Activated CD4-positive, alpha-beta memory T cell treated with anti-CD3 and anti-CD28 coated beads for 36 hours (primary cell): ENCODE measurements at regions not wholly inside any gene's neighbourhood (a gene's known extent, or its start where the extent isn't known, plus 50 kb on each side); places are given as distances from the start of the nearest gene placed in this dataset.

ENCODE experiments used
- CTCF ChIA-PET: fragments of 350-600 bp; sonication (Branson Sonifier 250); formaldehyde crosslinking; loops from one replicate; lab custom pipeline; 2021; ENCODE audit warnings: antibody characterized with exemption, inconsistent platforms; lab: Charles Lee
- POLR2A ChIA-PET: fragments of 350-600 bp; sonication (Branson Sonifier 250); formaldehyde crosslinking; loops from one replicate; lab custom pipeline; 2021; ENCODE audit warnings: antibody characterized with exemption; lab: Charles Lee
- DNase-seq: peaks from one replicate; pipeline ENCODE4 v3.0.0-alpha.2; 2020
- H3K27ac Mint-ChIP-seq: one replicate; pipeline ENCODE4 v1.8.0; 2021; ENCODE audit warnings: mixed read lengths
- H3K27me3 Mint-ChIP-seq: one replicate; pipeline ENCODE4 v1.8.0; 2021; ENCODE audit warnings: mixed read lengths
- H3K36me3 Mint-ChIP-seq: one replicate; pipeline ENCODE4 v1.8.0; 2021; ENCODE audit warnings: mixed read lengths
- H3K4me1 Mint-ChIP-seq: one replicate; pipeline ENCODE4 v1.8.0; 2021; ENCODE audit warnings: low read depth, mixed read lengths
- H3K4me3 Mint-ChIP-seq: one replicate; pipeline ENCODE4 v1.8.0; 2021; ENCODE audit warnings: mild to moderate bottlenecking, mixed read lengths
- H3K9me3 Mint-ChIP-seq: one replicate; pipeline ENCODE4 v1.8.0; 2021; ENCODE audit warnings: mixed read lengths
- intact Hi-C: fragments of 100-400 bp; cut with micrococcal nuclease; formaldehyde crosslinking; loops from one replicate; pipeline ENCODE4 v1.15.1; 2023

DNA sequence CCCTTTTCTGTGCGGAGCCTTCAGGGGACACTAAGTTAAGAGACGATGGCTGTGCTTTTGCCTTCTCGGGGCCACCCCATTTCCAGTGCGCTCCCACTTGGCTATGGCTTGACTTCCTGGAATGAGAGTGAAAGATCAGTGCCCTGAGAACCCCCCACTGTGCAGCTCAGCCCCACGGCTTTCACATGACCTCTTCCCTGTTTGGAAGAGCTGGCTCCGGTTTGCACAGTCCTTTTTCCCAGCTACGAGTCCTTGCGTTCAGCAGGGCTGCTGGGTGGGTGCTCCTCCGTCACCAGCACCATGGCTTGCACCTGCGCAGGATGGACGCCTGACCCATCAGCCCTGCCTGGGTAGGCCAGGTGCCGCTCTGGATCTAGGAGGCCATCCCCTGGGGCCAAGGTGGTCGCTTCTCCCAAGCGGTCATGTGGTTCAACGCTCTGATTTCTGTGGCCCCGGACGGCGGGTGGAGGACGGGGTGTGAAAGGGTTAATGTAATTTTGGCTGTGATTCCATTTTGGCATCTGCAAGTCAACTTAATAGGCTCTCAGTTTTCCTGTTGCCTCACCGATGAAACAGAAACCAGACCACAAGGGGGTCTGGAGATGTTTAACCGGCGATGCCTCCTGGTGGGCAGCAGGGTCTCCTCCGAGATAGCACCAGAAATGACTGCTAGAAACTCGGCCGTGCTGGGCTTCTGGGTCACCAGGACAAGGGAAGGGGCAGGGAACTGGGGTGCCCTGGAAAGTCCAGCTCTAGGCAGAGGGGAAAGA lies 113.1 kb upstream of the HAAO start:
- Mint-ChIP-seq H3K27ac (no peak overlapping the region), H3K4me1 (peaks cover 2% of the 10 kb centered on the region), H3K36me3 (no peaks in the 10 kb centered on the region), H3K9me3 (no peaks in the 10 kb centered on the region), H3K27me3 (peaks cover 12% of the 10 kb centered on the region), H3K4me3 (no peak overlapping the region)
- POLR2A ChIA-PET, result no interaction called here
- CTCF ChIA-PET, result interaction anchor here (0.9 to 1.4 kb wide), 2 partner anchors 45 to 77 kb away, joined by 3 read pairs; no protein-coding TSS in a partner anchor
- intact Hi-C loops, result no loop called here
- DNase-seq, result no peak

DNA sequence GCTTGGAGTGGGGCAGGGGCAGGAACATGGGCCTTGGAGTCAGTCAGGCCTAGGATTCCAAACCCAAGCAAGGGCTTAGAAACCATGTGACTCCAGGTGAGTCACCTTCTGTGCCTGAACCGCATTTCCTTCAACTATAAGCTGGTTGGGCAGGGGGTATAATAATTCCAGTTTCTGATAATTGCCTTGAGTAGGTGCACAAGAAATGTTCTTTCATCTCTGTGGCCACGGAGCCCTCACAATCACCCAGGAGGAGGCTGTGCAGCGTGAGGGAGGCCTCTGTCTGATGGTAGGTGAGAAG lies 112.1 kb upstream of the HAAO start:
- H3K9me3 Mint-ChIP-seq, result no peaks in the 10 kb centered on the region
- intact Hi-C loops, result no loop called here
- ChIA-PET CTCF (interaction anchor here (1.4 kb wide), 1 partner anchor 44 kb away, joined by 3 read pairs; no protein-coding TSS in a partner anchor), POLR2A (no interaction called here)
- H3K4me1 Mint-ChIP-seq, result peaks cover 2% of the 10 kb centered on the region
- no peaks in the 10 kb centered on the region for H3K36me3 Mint-ChIP-seq
- no peak for DNase-seq
- H3K4me3 Mint-ChIP-seq, result no peak overlapping the region
- peaks cover 11% of the 10 kb centered on the region for H3K27me3 Mint-ChIP-seq
- H3K27ac Mint-ChIP-seq, result no peak overlapping the region

- no peaks in the 10 kb centered on the region for H3K36me3 Mint-ChIP-seq
- no peaks in the 10 kb centered on the region for H3K9me3 Mint-ChIP-seq
- intact Hi-C loops, result no loop called here
- DNase-seq, result no peak
- H3K4me1 Mint-ChIP-seq, result peaks cover 2% of the 10 kb centered on the region
- POLR2A ChIA-PET, result no interaction called here
- CTCF ChIA-PET, result interaction anchor here (1.4 kb wide), 1 partner anchor 44 kb away, joined by 3 read pairs; no protein-coding TSS in a partner anchor
- H3K27ac Mint-ChIP-seq, result no peak overlapping the region
- H3K4me3 Mint-ChIP-seq, result no peak overlapping the region
- H3K27me3 Mint-ChIP-seq, result peaks cover 10% of the 10 kb centered on the region
Measured at GRCh38 chr2:42903821-42904575, 111.6 kb upstream of the HAAO start.

GRCh38 chr2:42902939-42903709 lies 110.7 kb upstream of the HAAO start:
- H3K36me3 Mint-ChIP-seq, result no peaks in the 10 kb centered on the region
- no peak overlapping the region for H3K4me3 Mint-ChIP-seq
- no peak for DNase-seq
- H3K27me3 Mint-ChIP-seq, result peaks cover 10% of the 10 kb centered on the region
- intact Hi-C loops, result no loop called here
- ChIA-PET CTCF (interaction anchor here (1.6 kb wide), 1 partner anchor 326 kb away, joined by 5 read pairs; no protein-coding TSS in a partner anchor), POLR2A (no interaction called here)
- no peaks in the 10 kb centered on the region for H3K9me3 Mint-ChIP-seq
- H3K27ac Mint-ChIP-seq, result no peak overlapping the region
- peaks cover 2% of the 10 kb centered on the region for H3K4me1 Mint-ChIP-seq

GRCh38 chr2:42901076-42901640 lies 108.8 kb upstream of the HAAO start:
- CTCF ChIA-PET, result interaction anchor here (1.6 kb wide), 1 partner anchor 328 kb away, joined by 5 read pairs; no protein-coding TSS in a partner anchor
- H3K27me3 Mint-ChIP-seq, result peaks cover 7% of the 10 kb centered on the region
- peaks cover 5% of the 10 kb centered on the region for H3K4me1 Mint-ChIP-seq
- POLR2A ChIA-PET, result no interaction called here
- no peaks in the 10 kb centered on the region for H3K36me3 Mint-ChIP-seq
- H3K4me3 Mint-ChIP-seq, result no peak overlapping the region
- H3K27ac Mint-ChIP-seq, result no peak overlapping the region
- intact Hi-C loops, result no loop called here
- no peak for DNase-seq
- no peaks in the 10 kb centered on the region for H3K9me3 Mint-ChIP-seq

GRCh38 chr2:42900289-42900891 lies 108.0 kb upstream of the HAAO start:
- no peak for DNase-seq
- ChIA-PET CTCF (no interaction called here), POLR2A (no interaction called here)
- H3K9me3 Mint-ChIP-seq, result no peaks in the 10 kb centered on the region
- peaks cover 5% of the 10 kb centered on the region for H3K4me1 Mint-ChIP-seq
- peaks cover 3% of the 10 kb centered on the region for H3K27me3 Mint-ChIP-seq
- intact Hi-C loops, result no loop called here
- H3K27ac Mint-ChIP-seq, result no peak overlapping the region
- no peak overlapping the region for H3K4me3 Mint-ChIP-seq
- no peaks in the 10 kb centered on the region for H3K36me3 Mint-ChIP-seq

GRCh38 chr2:42897358-42897757 lies 105.0 kb upstream of the HAAO start:
- CTCF ChIA-PET, result no interaction called here
- no peak overlapping the region for H3K4me3 Mint-ChIP-seq
- no peak for DNase-seq

GRCh38 chr2:42895791-42896135 lies 103.4 kb upstream of the HAAO start:
- ChIA-PET POLR2A (interaction anchor here (0.8 kb wide), 1 partner anchor 164 kb away, joined by 3 read pairs; no protein-coding TSS in a partner anchor), CTCF (no interaction called here)
- Mint-ChIP-seq H3K27me3 (peaks cover 2% of the 10 kb centered on the region), H3K27ac (no peak overlapping the region), H3K4me3 (no peak overlapping the region), H3K36me3 (no peaks in the 10 kb centered on the region), H3K4me1 (peaks cover 3% of the 10 kb centered on the region), H3K9me3 (no peaks in the 10 kb centered on the region)
- intact Hi-C loops, result no loop called here
- DNase-seq, result no peak

More at GRCh38 chr2:42897358-42897757, 105.0 kb upstream of the HAAO start:
- POLR2A ChIA-PET, result no interaction called here
- Mint-ChIP-seq H3K27me3 (peaks cover 2% of the 10 kb centered on the region), H3K9me3 (no peaks in the 10 kb centered on the region), H3K4me1 (peaks cover 5% of the 10 kb centered on the region), H3K27ac (no peak overlapping the region), H3K36me3 (no peaks in the 10 kb centered on the region)
- intact Hi-C loops, result no loop called here

- Mint-ChIP-seq H3K9me3 (no peaks in the 10 kb centered on the region), H3K36me3 (no peaks in the 10 kb centered on the region), H3K27me3 (peaks cover 2% of the 10 kb centered on the region), H3K4me1 (peaks cover 3% of the 10 kb centered on the region), H3K4me3 (no peak overlapping the region), H3K27ac (no peak overlapping the region)
- POLR2A ChIA-PET, result interaction anchor here (0.8 kb wide), 1 partner anchor 165 kb away, joined by 3 read pairs; no protein-coding TSS in a partner anchor
- DNase-seq, result peak; percentile 35
- intact Hi-C loops, result no loop called here
- CTCF ChIA-PET, result no interaction called here
Measured at GRCh38 chr2:42895134-42895790, 102.9 kb upstream of the HAAO start.

DNA sequence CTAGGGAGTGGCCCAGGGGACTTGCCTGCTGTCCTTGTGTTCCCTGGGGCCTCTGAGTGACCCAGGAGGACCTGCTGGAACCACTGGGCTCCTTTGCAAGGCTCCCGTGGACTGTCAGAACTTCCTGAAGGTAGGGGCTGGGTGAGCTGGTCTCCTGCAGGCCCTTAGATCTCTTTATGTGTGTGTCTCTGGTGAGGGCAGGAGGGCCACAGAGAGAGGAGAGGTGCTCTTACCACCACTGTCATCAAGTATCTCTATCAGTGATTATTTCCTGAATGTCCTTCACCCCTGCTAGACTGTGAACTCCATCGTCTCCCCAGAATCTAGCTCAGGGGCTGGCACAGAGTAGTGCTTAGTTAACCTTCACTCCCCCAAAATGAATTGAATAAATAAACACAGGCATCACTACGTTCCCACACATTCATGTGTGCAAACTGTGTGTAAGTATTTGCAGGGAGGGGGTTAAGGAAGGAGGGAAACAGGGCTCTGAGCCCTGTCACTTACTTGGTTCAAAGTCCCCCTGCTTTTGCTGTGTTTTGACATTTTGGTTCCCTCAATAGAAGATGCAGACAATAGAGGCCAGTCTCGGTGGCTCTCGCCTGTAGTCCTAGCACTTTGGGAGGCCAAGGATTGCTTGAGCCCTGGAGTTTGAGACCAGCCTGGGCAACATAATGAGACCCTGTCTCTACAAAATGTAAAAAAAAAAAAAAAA lies 100.8 kb upstream of the HAAO start:
- H3K27ac Mint-ChIP-seq, result no peak overlapping the region
- intact Hi-C loops, result no loop called here
- H3K4me3 Mint-ChIP-seq, result no peak overlapping the region
- H3K4me1 Mint-ChIP-seq, result peaks cover 3% of the 10 kb centered on the region
- H3K36me3 Mint-ChIP-seq, result no peaks in the 10 kb centered on the region
- DNase-seq, result no peak
- CTCF ChIA-PET, result no interaction called here
- peaks cover 4% of the 10 kb centered on the region for H3K27me3 Mint-ChIP-seq
- peaks cover 7% of the 10 kb centered on the region for H3K9me3 Mint-ChIP-seq
- POLR2A ChIA-PET, result no interaction called here
